ENCODE measurements at regions not wholly inside any gene's neighbourhood (a gene's known extent, or its start where the extent isn't known, plus 50 kb on each side); places are given as distances from the start of the nearest gene placed in this dataset.

DNA sequence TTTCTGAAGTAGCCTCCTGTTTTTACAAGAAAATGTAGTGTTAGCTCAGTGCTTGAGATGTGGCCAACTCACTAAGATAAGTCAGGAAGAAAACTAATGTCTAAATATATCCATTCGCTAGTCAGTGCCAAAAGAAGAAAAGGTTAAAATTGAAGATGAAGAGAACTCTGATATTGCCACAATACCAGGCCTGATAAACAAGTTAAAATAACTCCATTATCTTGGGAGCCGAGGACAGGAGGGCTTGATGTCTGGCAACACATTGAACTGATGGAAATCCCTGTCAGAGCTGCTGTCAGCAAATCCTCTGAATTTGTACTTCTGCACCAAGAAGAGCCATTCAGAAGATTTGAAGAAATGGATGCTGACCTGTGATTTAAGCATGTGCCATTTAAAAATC is 103.4 kb downstream of the LRRC70 start:
- TF ChIP-seq CTCF (IDR thresholded peaks at IDR 0.05): no peak
- Histone ChIP-seq H3K4me3 (no peak overlapping the region), H3K4me1 (no peaks in the 10 kb centered on the region), H3K9me3 (no peaks in the 10 kb centered on the region), H3K36me3 (no peaks in the 10 kb centered on the region), H3K27me3 (no peaks in the 10 kb centered on the region), H3K27ac (no peak overlapping the region)
- 55 to 74% methylated on average over 2 of the region's 2 CpGs for WGBS, 2 donors
- no peak for DNase-seq
- no peak for ATAC-seq
- intact Hi-C loops (cut with DNase I): no loop called here
- FAIRE-seq: no peak

DNA sequence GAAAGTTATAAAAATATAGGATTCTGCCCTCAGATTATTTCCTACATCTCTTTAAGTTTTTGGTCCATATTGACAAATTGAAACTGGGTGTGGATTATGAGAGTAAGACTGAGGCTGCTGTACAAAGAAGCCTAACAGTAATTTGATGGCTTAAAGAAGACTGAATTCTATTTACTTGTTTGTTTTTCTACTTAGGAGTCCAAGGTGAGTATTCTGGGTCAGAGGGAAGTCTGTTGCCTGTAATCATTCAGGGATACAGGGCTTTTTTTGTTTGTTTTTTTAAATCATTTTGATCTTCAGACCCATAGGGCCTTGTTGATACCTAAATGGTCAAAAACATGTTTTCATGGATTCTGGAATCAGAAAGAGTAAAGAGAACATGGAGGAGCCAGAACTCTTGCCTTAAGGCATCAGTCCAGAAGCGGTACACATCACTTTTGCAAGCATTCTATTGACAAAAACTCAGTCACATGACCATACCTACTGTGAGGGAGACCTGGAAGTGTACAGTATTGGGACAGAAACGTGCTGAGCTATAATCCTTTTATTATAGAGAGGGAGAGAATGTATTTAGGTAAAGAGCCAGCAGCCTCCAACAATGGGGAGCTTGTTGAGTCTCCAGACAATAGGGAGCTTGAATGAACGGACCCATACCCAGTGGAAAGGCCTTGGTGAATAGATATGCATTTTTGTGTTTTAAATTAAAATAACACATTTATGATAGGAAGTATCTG is 102.7 kb downstream of the LRRC70 start:
- Histone ChIP-seq H3K27me3 (no peaks in the 10 kb centered on the region), H3K9me3 (no peaks in the 10 kb centered on the region), H3K36me3 (no peaks in the 10 kb centered on the region), H3K4me3 (no peak overlapping the region), H3K4me1 (no peaks in the 10 kb centered on the region), H3K27ac (no peak overlapping the region)
- TF ChIP-seq CTCF (IDR thresholded peaks at IDR 0.05): no peak
- FAIRE-seq (no peak), DNase-seq (no peak), ATAC-seq (no peak)
- intact Hi-C loops (cut with DNase I): no loop called here
- WGBS, 2 donors: 36 to 47% methylated on average over 3 of the region's 3 CpGs

DNA sequence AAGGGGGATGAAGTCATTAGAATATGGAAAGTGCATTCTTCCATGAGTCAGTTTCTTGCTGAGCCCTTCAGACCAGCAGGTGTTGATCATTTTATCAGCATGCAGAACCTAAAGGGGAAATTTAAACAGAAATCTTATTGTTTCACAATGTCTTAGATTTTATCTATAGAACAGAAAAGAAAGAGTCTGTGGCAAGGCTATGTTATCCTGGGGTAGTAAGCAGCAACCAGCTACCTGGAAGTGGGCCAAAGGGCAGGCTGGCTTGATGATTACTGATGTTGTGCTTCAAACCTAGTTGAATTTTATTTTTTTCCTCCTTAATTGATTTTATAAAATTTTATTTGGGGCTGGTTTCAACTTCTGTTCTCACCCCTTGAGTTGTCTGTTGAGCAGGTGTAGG is 101.5 kb downstream of the LRRC70 start:
- no peak overlapping the region for H3K27ac ChIP-seq
- H3K4me1 ChIP-seq: no peaks in the 10 kb centered on the region
- ATAC-seq: no peak
- H3K36me3 ChIP-seq: no peaks in the 10 kb centered on the region
- no peak for FAIRE-seq
- no peak for DNase-seq
- no peak overlapping the region for H3K4me3 ChIP-seq
- TF ChIP-seq CTCF (IDR thresholded peaks at IDR 0.05): no peak
- no peaks in the 10 kb centered on the region for H3K9me3 ChIP-seq
- intact Hi-C loops (cut with DNase I): no loop called here
- no peaks in the 10 kb centered on the region for H3K27me3 ChIP-seq

Data from pancreas (tissue), 10 donors.